Germinal center (tissue), 1 donor: ENCODE measurements at regions not wholly inside any gene's neighbourhood (a gene's known extent, or its start where the extent isn't known, plus 50 kb on each side); places are given as distances from the start of the nearest gene placed in this dataset.

Experiments used
- DNase-seq: peaks from one replicate; pipeline ENCODE4 v3.0.0; 2012; ENCODE audit warnings: mixed read lengths, low spot score

GRCh38 chr4:162732876-162733275 lies 433.8 kb downstream of the NAF1 start:
- no peak for DNase-seq

DNA sequence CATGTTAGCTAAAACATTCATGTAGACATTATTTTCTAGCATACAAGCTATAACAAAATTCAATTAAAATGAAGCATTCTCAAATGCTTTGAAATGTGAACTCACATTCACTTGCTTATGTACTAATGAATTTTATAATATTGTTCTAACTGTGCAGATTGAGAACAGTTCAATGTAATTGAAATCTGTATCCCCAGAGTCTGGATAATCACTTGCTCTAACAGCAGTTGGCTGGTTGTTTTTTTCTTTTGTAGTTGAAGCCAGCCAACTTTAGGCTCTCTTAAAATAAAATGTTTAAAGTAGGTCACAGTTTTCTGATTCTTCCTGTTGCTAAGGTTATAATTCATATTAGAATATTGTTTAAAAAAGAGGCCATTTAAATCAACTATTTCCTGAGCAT lies 438.9 kb downstream of the NAF1 start:
- no peak for DNase-seq

- DNase-seq, result no peak
These were observed 439.5 kb downstream of the NAF1 start for GRCh38 chr4:162727232-162727631.

GRCh38 chr4:162715401-162715800 lies 451.3 kb downstream of the NAF1 start:
- DNase-seq, result no peak

GRCh38 chr4:162707962-162708361 lies 458.7 kb downstream of the NAF1 start:
- no peak for DNase-seq

- DNase-seq, result no peak
These were observed 460.1 kb downstream of the NAF1 start for GRCh38 chr4:162706632-162707031.

- no peak for DNase-seq
These were observed 460.6 kb downstream of the NAF1 start for GRCh38 chr4:162706051-162706450.

- DNase-seq, result no peak
These were observed 461.4 kb downstream of the NAF1 start for GRCh38 chr4:162705130-162705803.

DNA sequence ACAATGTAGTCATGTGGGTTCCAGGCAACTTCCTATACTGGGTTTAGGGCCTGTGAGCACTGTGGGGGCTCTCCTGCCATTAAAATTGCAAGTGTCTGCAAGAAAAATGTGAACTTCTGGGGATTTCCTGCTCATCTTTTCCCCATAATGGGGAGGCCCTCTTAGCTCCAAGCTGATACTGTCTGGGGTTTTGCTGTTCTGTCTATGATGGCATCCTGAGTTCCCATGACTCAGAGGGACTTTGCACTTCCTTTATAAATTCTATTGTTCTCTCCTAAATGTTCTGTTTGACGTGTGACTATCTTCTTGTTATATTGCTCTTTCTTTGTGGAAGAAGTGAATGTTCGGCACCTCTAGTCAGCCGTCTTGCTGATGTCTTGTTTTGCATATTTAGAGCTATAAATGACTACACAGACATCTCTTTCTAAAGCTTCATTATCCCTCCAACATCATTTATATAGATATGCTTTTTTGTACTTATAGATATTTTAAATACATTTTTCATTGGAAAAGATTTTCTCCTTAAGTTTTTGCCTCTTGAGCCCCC lies 465.8 kb downstream of the NAF1 start:
- DNase-seq, result no peak

GRCh38 chr4:162700358-162700757 lies 466.3 kb downstream of the NAF1 start:
- DNase-seq, result no peak

DNA sequence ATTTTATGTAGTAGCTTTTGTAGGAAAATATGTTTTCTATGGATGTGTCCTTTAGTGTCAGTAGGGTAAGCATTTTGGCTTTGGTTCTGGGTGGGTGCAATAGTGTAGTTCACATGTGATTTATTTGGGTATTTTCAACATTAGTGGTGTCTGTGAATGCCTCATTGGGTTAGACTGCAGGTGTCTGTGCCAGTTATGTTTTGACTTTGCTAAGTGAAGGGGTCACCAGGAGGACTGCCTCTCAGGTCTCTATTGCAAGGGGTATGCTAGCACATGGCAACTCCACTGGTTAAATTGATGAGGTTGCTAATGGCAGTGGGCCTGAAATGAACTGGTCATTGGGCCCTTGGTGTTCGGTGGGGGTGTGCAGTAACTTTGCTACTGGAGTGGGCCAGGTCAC lies 467.1 kb downstream of the NAF1 start:
- DNase-seq, result no peak

DNA sequence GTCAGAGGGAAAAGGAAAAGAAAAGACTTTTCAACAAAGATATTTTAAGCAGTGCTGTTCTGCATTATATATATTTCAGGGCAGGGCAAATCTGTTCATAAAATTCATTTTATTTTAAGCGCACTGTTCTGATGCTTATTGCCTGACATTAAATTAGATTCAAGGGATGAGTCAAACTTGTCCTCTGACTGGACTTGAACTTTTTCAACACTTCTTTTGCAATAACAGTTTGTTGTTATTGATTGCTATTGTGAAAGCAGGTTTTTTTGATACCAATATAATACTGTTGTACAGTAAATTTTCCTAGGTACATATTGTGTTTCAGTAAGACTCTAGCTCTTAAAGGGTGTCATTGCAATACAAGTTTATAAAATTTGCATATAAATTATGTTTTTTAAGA lies 481.3 kb downstream of the NAF1 start:
- DNase-seq, result no peak

DNA sequence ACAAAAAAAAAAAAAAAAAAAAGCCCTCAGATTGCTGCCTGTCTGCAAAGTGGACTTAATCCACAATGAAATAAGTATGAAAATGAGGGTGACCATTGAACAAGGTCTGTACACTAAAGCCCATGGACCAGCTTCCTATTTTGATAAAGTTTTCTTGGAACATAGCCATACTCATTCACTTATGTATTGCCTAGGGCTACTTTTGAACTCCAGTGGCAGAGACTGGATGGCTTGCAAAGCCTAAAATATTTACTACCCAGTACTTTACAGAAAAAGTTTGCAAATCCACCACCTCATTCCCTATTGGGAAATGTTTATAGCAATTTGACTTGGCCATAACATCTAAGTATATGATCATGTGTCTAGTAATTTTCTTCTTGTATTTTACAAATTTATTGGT lies 481.7 kb downstream of the NAF1 start:
- no peak for DNase-seq

- DNase-seq, result no peak
These were observed 482.4 kb downstream of the NAF1 start for GRCh38 chr4:162684371-162684700.

DNA sequence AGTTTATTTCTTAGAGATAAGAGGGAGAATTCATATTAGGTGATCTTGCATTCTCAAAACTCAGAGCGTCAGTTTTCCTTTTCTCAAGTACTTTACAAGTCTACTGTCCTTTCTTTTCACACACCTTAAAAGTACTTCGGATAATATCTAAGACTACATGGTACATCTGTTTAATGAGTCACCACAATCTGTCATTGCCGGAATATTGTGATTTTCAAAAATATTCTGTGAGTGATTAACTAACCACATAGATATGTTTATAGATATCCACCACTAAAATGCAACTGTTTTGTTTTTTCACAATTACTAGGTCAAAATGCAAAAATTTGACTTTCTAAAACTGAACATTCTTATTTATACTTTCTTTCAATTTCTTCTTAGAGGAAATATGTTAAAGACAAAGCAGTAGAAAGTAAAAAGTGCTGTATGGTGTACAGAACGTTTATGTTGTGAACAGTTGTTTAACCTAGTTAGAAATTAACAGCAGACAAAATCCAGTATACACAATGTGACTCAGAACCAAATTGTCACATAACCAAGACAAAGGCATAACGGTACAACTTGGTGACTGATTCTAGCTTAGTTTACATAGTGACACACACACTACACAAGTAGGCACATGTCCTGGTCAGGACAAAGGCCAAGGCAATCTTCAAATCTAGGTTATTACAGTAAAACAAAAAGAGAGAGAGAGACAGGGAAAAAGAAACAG lies 482.9 kb downstream of the NAF1 start:
- no peak for DNase-seq

DNA sequence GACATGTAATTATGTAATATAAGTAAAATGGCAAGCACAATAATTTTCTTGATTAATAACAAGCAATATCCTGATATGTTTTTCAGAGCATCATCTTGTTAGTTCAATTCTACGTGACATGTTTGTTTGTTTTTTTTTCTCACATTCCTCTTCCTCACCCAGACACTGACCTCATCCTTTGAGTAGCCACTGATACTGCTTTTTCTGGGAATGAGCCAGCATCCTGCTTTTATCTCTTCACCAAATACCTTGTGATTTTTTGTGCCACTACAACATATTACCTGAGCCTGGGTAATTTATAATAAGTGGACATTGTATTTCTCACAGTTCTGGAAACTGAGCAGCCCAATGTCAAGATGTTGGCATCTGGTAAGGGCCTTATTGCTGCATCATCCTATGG lies 484.0 kb downstream of the NAF1 start:
- DNase-seq, result no peak

- DNase-seq, result no peak
These were observed 485.5 kb downstream of the NAF1 start for GRCh38 chr4:162681212-162681611.

GRCh38 chr4:162675661-162676060 lies 491.0 kb downstream of the NAF1 start:
- DNase-seq, result no peak

DNA sequence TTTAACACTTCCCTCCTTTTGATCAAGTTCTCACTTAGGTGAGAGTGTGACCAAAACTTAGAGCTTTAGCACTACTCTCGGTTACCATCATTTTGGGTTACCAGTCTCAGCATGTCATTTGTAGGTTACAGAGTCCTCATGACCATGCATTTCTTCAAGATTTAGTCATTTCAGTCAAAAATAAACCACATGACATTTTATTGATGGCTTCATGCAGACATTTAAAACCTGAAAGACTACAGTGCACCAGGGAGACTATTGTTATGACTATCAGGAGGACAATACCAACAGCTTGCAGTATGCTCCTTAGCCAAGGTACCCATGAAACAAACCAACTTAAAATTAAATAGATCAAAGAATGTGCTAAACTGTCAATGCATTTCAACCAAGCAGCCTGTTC lies 498.1 kb upstream of the FSTL5 start:
- no peak for DNase-seq

DNA sequence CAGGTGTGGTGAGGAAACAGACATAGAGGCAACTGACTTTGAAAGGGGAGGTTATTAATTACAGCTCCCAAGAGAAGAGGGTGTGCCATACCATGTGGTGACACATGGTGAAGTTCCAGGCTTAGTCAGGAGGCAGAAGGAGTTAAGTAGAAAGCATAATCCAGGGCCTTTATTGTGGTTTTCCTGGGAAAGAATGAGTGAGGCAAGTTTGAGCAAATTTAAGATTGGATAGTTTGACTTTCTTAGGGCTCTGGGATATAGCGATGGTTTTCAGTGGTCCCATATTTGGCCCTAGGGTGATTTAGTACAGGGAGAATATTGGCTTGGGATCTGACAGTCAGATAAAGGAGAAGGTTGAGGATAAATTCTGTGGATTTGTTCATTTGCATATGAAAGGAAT lies 495.9 kb upstream of the FSTL5 start:
- DNase-seq, result no peak

GRCh38 chr4:162657966-162658365 lies 494.2 kb upstream of the FSTL5 start:
- no peak for DNase-seq

DNA sequence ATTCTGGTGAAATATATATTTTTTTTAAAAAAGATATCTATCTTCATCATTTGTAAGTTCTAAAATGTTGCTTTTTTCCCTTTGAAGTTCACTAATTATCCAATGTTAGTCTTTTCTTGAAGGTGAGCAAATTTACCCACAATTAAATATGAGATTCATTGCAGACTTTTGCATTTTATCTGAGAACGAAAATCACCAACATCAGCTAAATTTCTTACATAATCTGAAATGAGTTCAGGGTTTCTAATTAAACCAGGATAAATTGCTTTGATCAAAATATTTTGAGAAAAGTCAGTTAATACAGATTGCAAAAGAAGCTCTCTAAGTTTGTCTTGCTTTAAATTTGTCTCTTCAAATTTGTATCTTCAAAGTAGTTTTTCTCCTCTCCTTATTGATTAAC lies 486.4 kb upstream of the FSTL5 start:
- DNase-seq, result no peak

- DNase-seq, result no peak
These were observed 481.6 kb upstream of the FSTL5 start for GRCh38 chr4:162645381-162645780.

DNA sequence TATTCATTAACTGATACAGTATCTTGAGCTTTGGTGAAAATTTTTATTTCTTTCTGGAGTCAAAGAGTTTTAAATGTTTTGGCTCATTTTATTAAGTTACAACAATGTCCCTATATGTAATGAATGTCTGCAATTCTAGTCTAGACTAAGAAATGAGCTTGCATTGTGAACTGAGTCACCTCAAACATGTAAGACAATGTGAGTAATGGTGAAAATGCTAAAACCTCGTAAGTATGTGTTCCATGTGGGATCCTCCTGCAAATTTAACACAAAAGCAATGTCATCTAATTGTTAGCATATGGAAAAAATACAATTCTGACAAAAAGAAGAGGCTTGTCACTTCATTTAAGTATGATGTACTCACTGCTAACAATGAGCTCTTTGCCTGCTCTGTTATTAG lies 480.5 kb upstream of the FSTL5 start:
- DNase-seq, result no peak
